Adrenal gland (tissue), 5 donors: ENCODE measurements at regions not wholly inside any gene's neighbourhood (a gene's known extent, or its start where the extent isn't known, plus 50 kb on each side); places are given as distances from the start of the nearest gene placed in this dataset.

Experiments used
- CTCF ChIP-seq, 6 experiments: fragments of 450-650 bp in 4 of 6; fragments of 200-600 bp in 2 of 6; sonication (generic) in 1 of 6; IDR thresholded peaks; 1 replicate in 5 of 6; 2 replicates in 1 of 6; pipeline versions ENCODE4 v1.5.1 to v1.8.0; 2016 to 2021; ENCODE audit warnings: antibody characterized with exemption in 6 of 6, mild to moderate bottlenecking in 2 of 6, moderate library complexity in 1 of 6
- POLR2A ChIP-seq, 2 donors: fragments of 450-650 bp; IDR thresholded peaks; one replicate each; pipeline ENCODE4 v1.6.1; 2017; ENCODE audit warnings: antibody characterized with exemption in 2 of 2, mild to moderate bottlenecking in 2 of 2, moderate library complexity in 1 of 2
- donor health status: DM: no; HTN: no; CAD: no.

- TF ChIP-seq CTCF (IDR thresholded peaks at IDR 0.05) (no peak), POLR2A (IDR thresholded peaks at IDR 0.05) (no peak)
Observed at GRCh38 chr12:91741932-91742331, 403.7 kb downstream of the BTG1 start.
